ENCODE measurements at regions not wholly inside any gene's neighbourhood (a gene's known extent, or its start where the extent isn't known, plus 50 kb on each side); places are given as distances from the start of the nearest gene placed in this dataset.

DNA sequence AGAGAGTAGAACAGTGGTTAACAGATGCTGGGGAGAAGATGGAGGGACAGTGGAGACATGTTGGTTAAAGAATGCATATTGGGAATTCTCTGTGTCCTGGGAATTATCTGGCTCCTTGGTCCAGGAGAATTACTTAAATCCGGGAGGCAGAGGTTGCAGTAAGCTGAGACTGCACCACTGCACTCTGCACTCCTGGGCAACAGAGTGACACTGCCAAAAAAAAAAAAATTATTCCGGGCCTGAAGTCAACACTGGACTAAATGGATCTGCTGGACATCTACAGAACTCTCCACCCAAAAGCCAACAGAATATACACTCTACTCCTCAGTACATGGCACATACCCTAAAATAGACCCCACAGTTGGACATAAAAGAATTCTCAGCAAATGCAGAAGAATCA lies 400.0 kb upstream of the CXorf51B start:
- Histone ChIP-seq H3K4me3 (no peak overlapping the region), H3K27ac (no peak overlapping the region), H4K20me1 (ENCODE audit: low read depth) (no peaks in the 10 kb centered on the region), H3K4me2 (no peak overlapping the region), H3K4me1 (no peaks in the 10 kb centered on the region), H3F3A (ENCODE audit: low read depth) (no peaks in the 10 kb centered on the region), H3K9me3 (ENCODE audit: low read depth) (no peaks in the 10 kb centered on the region), H3K79me2 (ENCODE audit: low read depth) (no peaks in the 10 kb centered on the region), H3K27me3 (no peaks in the 10 kb centered on the region), H2AFZ (replicated peaks) (no peak overlapping the region), H3K36me3 (no peaks in the 10 kb centered on the region), H3K9ac (no peak overlapping the region)
- Mint-ChIP-seq H3K4me3 (no peak overlapping the region), H3K4me1 (no peaks in the 10 kb centered on the region), H3K36me3 (no peaks in the 10 kb centered on the region), H3K9me3 (no peaks in the 10 kb centered on the region), H3K27ac (no peak overlapping the region), H3K27me3 (ENCODE audit: insufficient read depth, low read depth) (no peaks in the 10 kb centered on the region)
- no peak for DNase-seq (ENCODE audit: low spot score)
- TF ChIP-seq, protein P1, sequence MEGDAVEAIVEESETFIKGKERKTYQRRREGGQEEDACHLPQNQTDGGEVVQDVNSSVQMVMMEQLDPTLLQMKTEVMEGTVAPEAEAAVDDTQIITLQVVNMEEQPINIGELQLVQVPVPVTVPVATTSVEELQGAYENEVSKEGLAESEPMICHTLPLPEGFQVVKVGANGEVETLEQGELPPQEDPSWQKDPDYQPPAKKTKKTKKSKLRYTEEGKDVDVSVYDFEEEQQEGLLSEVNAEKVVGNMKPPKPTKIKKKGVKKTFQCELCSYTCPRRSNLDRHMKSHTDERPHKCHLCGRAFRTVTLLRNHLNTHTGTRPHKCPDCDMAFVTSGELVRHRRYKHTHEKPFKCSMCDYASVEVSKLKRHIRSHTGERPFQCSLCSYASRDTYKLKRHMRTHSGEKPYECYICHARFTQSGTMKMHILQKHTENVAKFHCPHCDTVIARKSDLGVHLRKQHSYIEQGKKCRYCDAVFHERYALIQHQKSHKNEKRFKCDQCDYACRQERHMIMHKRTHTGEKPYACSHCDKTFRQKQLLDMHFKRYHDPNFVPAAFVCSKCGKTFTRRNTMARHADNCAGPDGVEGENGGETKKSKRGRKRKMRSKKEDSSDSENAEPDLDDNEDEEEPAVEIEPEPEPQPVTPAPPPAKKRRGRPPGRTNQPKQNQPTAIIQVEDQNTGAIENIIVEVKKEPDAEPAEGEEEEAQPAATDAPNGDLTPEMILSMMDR (IDR thresholded peaks at IDR 0.05): no peak
- TF ChIP-seq EZH2phosphoT487 (IDR thresholded peaks at IDR 0.05) (no peak), EZH2 (IDR thresholded peaks at IDR 0.05) (no peak)

DNA sequence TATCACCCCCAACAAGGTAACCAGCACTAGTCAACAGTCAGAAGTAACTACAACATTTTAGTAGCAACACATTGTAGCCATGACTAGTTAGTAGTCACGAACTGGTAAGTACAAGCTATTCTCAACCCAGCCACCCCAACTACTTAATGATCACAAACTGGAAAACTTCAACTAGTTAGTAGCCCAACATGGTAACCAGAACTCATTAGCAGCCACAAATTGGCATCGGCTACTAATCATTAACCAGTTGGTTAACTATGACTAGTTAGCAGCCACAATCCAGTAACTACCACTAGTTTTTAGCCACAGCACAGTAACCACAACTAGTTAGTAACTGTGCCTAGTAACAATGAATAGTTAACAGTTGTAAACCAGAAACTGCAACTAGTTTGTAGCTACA lies 385.1 kb upstream of the CXorf51B start:
- H3K4me2 ChIP-seq: no peak overlapping the region
- H3K4me1 ChIP-seq: no peaks in the 10 kb centered on the region
- DNase-seq (ENCODE audit: low spot score): no peak
- H3F3A ChIP-seq (ENCODE audit: low read depth): no peaks in the 10 kb centered on the region
- no peaks in the 10 kb centered on the region for H3K36me3 ChIP-seq
- no peaks in the 10 kb centered on the region for H3K27me3 ChIP-seq
- H3K4me3 Mint-ChIP-seq: no peak overlapping the region
- no peaks in the 10 kb centered on the region for H4K20me1 ChIP-seq (ENCODE audit: low read depth)
- H2AFZ ChIP-seq (replicated peaks): no peak overlapping the region
- TF ChIP-seq, protein P1 (IDR thresholded peaks at IDR 0.05): no peak
- TF ChIP-seq EZH2 (IDR thresholded peaks at IDR 0.05) (no peak), EZH2phosphoT487 (IDR thresholded peaks at IDR 0.05) (no peak)
- H3K27ac ChIP-seq: no peak overlapping the region
- no peaks in the 10 kb centered on the region for H3K79me2 ChIP-seq (ENCODE audit: low read depth)
- peaks cover 4% of the 10 kb centered on the region for H3K9me3 ChIP-seq (ENCODE audit: low read depth)
- H3K9me3 Mint-ChIP-seq: no peaks in the 10 kb centered on the region
- no peak overlapping the region for H3K4me3 ChIP-seq
- H3K27ac Mint-ChIP-seq: no peak overlapping the region
- H3K36me3 Mint-ChIP-seq: no peaks in the 10 kb centered on the region
- H3K27me3 Mint-ChIP-seq (ENCODE audit: insufficient read depth, low read depth): no peaks in the 10 kb centered on the region
- H3K9ac ChIP-seq: no peak overlapping the region
- no peaks in the 10 kb centered on the region for H3K4me1 Mint-ChIP-seq

DNA sequence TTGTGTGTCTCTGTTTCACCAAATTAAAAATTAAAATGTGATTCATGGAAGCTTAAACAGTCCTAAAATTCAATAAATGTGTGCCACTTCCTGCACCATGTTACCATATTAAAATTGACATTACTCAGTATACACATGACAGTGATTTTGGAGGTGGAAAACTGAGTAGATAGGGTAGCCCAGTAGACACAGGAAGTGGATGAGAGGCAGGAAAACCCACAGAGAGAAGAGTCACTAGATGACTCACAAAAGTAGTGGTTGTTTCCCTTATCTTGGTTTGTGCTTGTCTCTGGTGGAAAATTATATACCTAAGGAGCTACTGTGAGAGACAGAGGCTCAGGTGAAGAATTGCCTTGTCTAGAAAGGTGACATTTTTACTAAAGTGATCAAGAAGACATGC lies 375.8 kb upstream of the CXorf51B start:
- TF ChIP-seq, protein P1 (IDR thresholded peaks at IDR 0.05): no peak
- peaks cover 2% of the 10 kb centered on the region for H3K9me3 Mint-ChIP-seq
- Histone ChIP-seq H3K4me3 (no peak overlapping the region), H2AFZ (replicated peaks) (no peak overlapping the region), H4K20me1 (ENCODE audit: low read depth) (no peaks in the 10 kb centered on the region), H3K4me1 (no peaks in the 10 kb centered on the region), H3K9ac (no peak overlapping the region), H3K79me2 (ENCODE audit: low read depth) (no peaks in the 10 kb centered on the region), H3K36me3 (no peaks in the 10 kb centered on the region), H3F3A (ENCODE audit: low read depth) (no peaks in the 10 kb centered on the region), H3K4me2 (no peak overlapping the region), H3K27ac (no peak overlapping the region), H3K9me3 (ENCODE audit: low read depth) (peaks cover 12% of the 10 kb centered on the region), H3K27me3 (no peaks in the 10 kb centered on the region)
- H3K4me1 Mint-ChIP-seq: no peaks in the 10 kb centered on the region
- no peaks in the 10 kb centered on the region for H3K36me3 Mint-ChIP-seq
- no peak overlapping the region for H3K27ac Mint-ChIP-seq
- no peaks in the 10 kb centered on the region for H3K27me3 Mint-ChIP-seq (ENCODE audit: insufficient read depth, low read depth)
- DNase-seq (ENCODE audit: low spot score): no peak
- H3K4me3 Mint-ChIP-seq: no peak overlapping the region

DNA sequence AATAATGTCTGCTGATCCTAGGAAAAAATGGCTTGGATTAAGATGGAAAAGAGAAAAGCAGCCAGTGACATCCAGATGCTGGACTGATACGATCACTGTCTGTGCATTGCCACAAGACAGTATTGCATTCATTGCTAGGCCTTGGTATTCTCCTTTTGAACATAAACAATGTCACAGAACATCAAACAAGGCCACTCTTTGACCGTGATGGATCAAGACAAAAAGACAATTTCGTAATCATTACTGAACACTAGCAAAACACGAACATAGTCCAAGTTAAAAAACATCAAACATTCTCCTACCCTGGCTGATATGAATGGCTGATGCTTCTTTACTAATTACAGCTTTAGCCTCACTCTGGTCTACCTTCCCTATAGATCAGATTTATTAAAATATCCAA lies 374.1 kb upstream of the CXorf51B start:
- H3K9me3 Mint-ChIP-seq: peaks cover 2% of the 10 kb centered on the region
- no peak overlapping the region for H3K27ac Mint-ChIP-seq
- no peaks in the 10 kb centered on the region for H3K4me1 Mint-ChIP-seq

More for the DNA sequence above, 374.1 kb upstream of the CXorf51B start:
- Histone ChIP-seq H3K9me3 (ENCODE audit: low read depth) (peaks cover 12% of the 10 kb centered on the region), H3K4me2 (no peak overlapping the region), H3K36me3 (no peaks in the 10 kb centered on the region), H3K27ac (no peak overlapping the region), H3K27me3 (no peaks in the 10 kb centered on the region), H3K9ac (no peak overlapping the region), H3F3A (ENCODE audit: low read depth) (no peaks in the 10 kb centered on the region), H3K4me3 (no peak overlapping the region), H3K4me1 (no peaks in the 10 kb centered on the region), H3K79me2 (ENCODE audit: low read depth) (no peaks in the 10 kb centered on the region), H2AFZ (replicated peaks) (no peak overlapping the region), H4K20me1 (ENCODE audit: low read depth) (no peaks in the 10 kb centered on the region)
- no peak for DNase-seq (ENCODE audit: low spot score)
- H3K27me3 Mint-ChIP-seq (ENCODE audit: insufficient read depth, low read depth): no peaks in the 10 kb centered on the region
- no peaks in the 10 kb centered on the region for H3K36me3 Mint-ChIP-seq
- TF ChIP-seq, protein P1 (IDR thresholded peaks at IDR 0.05): no peak
- TF ChIP-seq EZH2phosphoT487 (IDR thresholded peaks at IDR 0.05) (no peak), EZH2 (IDR thresholded peaks at IDR 0.05) (no peak)
- H3K4me3 Mint-ChIP-seq: no peak overlapping the region
